Breast epithelium (tissue), 3 donors: ENCODE measurements at regions not wholly inside any gene's neighbourhood (a gene's known extent, or its start where the extent isn't known, plus 50 kb on each side); places are given as distances from the start of the nearest gene placed in this dataset.

Experiments used
- POLR2A ChIP-seq: fragments of 450-650 bp; IDR thresholded peaks from one replicate; pipeline ENCODE4 v1.6.1; 2016; ENCODE audit warnings: antibody characterized with exemption, mild to moderate bottlenecking, moderate library complexity
- POLR2AphosphoS5 ChIP-seq, 3 donors: sonication (generic); formaldehyde crosslinking; IDR thresholded peaks; one replicate each; pipeline ENCODE4 v1.6.1; 2017; ENCODE audit warnings: antibody characterized with exemption in 3 of 3
- TF ChIP-seq, protein P1 (sequence below), 3 donors: fragments of 450-650 bp; IDR thresholded peaks; one replicate each; pipeline ENCODE4 v1.5.1; 2016 to 2017; ENCODE audit warnings: antibody characterized with exemption in 3 of 3, mild to moderate bottlenecking in 3 of 3, moderate library complexity in 3 of 3

DNA sequence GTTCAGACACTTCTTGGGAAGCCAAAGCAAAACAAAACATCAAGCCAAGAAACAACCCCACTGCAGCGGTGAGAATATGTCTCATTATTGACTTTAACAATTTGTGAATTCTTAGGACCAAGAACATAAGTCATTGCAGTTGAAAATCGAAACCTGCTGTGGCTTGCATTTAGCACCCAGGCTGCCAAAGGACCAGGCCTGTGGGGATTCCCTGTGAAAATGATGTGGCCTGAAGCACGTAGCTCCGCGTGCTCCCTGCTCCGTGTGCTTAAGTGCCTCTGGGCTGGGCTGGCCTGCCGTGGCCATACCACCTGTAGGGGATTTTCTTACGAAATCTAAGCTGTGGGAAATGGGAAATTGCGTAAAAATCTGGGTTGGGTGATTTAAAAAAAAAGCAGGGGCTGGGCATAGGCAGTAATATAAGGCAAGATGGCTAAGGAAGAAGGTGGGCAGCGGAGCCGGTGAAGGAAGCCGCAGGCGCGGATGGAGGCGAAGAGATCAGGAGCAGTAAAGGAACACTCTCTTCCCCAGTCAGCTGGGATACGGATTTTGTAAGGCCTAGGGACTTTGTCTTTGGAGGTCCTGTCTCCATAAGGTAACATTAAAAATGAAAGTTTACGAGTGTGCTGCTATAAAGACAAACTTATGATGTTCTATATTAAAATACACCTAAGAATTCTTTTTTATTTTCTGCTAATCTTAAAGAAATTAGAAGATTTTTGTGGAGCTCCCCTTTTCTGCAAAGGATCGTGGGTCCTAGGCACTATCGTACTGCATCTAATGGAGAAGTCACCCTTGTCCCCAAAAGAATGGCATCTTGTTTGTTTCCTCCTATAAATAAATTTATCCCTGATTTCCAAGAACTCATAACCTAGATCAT, 189.6 kb upstream of the SEMA6A start:
- TF ChIP-seq, protein P1, sequence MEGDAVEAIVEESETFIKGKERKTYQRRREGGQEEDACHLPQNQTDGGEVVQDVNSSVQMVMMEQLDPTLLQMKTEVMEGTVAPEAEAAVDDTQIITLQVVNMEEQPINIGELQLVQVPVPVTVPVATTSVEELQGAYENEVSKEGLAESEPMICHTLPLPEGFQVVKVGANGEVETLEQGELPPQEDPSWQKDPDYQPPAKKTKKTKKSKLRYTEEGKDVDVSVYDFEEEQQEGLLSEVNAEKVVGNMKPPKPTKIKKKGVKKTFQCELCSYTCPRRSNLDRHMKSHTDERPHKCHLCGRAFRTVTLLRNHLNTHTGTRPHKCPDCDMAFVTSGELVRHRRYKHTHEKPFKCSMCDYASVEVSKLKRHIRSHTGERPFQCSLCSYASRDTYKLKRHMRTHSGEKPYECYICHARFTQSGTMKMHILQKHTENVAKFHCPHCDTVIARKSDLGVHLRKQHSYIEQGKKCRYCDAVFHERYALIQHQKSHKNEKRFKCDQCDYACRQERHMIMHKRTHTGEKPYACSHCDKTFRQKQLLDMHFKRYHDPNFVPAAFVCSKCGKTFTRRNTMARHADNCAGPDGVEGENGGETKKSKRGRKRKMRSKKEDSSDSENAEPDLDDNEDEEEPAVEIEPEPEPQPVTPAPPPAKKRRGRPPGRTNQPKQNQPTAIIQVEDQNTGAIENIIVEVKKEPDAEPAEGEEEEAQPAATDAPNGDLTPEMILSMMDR (IDR thresholded peaks at IDR 0.05), result no peak
- TF ChIP-seq POLR2AphosphoS5 (IDR thresholded peaks at IDR 0.05), result no peak
- TF ChIP-seq POLR2A, result no peak
